Vagina (tissue), 2 donors: ENCODE measurements at regions not wholly inside any gene's neighbourhood (a gene's known extent, or its start where the extent isn't known, plus 50 kb on each side); places are given as distances from the start of the nearest gene placed in this dataset.

Experiments used
- DNase-seq, 2 donors: peaks; one replicate each; pipeline ENCODE4 v3.0.0-alpha.2; 2017; ENCODE audit errors: extremely low spot score in 2 of 2
- H3K27ac ChIP-seq: fragments of 200-600 bp; sonication (generic); one replicate; pipeline ENCODE4 v1.5.1; 2019
- H3K27me3 ChIP-seq: fragments of 200-600 bp; sonication (generic); one replicate; pipeline ENCODE4 v1.5.1; 2019
- H3K36me3 ChIP-seq, 2 donors: fragments of 200-600 bp; sonication (generic); one replicate each; pipeline ENCODE4 v1.5.1; 2017 to 2019
- H3K4me1 ChIP-seq: fragments of 200-600 bp; sonication (generic); one replicate; pipeline ENCODE4 v1.5.1; 2019
- H3K4me3 ChIP-seq, 2 donors: fragments of 200-600 bp; sonication (generic); 1 replicate in 1 of 2; 2 replicates in 1 of 2; pipeline ENCODE4 v1.5.1; 2016 to 2019
- H3K9me3 ChIP-seq: fragments of 200-600 bp; sonication (generic); one replicate; pipeline ENCODE4 v1.5.1; 2019
- POLR2A ChIP-seq, 2 donors: fragments of 450-650 bp; IDR thresholded peaks; one replicate each; pipeline ENCODE4 v1.6.1; 2017; ENCODE audit warnings: antibody characterized with exemption in 2 of 2, mild to moderate bottlenecking in 2 of 2, moderate library complexity in 2 of 2
- POLR2AphosphoS5 ChIP-seq, 2 donors: sonication (generic); formaldehyde crosslinking; IDR thresholded peaks; one replicate each; pipeline ENCODE4 v1.9.0; 2017; ENCODE audit warnings: antibody characterized with exemption in 2 of 2, mild to moderate bottlenecking in 2 of 2, low read depth in 1 of 2; ENCODE audit not compliant: insufficient read depth in 1 of 2
- intact Hi-C: fragments of 100-400 bp; cut with DNase I; formaldehyde crosslinking; loops from one replicate; pipeline ENCODE4 v1.15.1; 2023
- TF ChIP-seq, protein P1 (sequence below), 3 experiments: fragments of 450-650 bp in 2 of 3; fragments of 200-600 bp in 1 of 3; sonication (generic) in 1 of 3; IDR thresholded peaks; one replicate each; pipeline ENCODE4 v1.5.1; 2017 to 2019; ENCODE audit warnings: antibody characterized with exemption in 3 of 3, mild to moderate bottlenecking in 2 of 3, moderate library complexity in 2 of 3

DNA sequence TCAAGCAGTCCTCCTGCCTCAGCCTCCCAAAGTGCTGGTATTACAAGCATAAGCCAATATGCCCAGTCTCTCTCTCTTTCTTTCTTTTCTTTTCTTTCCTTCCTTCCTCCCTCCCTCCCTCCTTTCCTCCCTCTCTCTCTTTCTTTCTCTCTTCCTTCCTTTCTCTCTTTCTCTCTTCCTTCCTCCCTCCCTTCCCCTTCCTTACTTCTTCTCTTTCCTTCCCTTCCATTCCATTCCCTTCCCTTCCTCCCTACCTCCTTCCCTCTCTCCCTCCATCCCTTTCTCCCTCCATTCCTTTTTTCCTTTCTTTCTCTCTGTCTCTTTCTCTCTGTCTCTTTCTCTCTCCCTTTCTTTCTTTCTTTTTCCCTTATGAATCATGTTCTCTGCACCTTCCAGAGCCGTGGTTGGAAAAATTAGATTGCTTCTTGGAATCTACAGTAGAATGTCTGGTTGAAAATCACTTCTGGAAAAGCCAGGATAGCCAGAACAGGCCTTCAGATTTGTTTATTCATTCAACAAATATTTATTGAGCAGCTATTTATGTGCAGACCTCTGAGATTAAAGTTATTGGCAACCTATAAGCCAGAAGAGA lies 68.4 kb upstream of the ARHGAP5 start:
- DNase-seq = no peak
- Histone ChIP-seq H3K36me3 (no peaks in the 10 kb centered on the region), H3K9me3 (no peaks in the 10 kb centered on the region), H3K4me3 (no peak overlapping the region), H3K4me1 (no peaks in the 10 kb centered on the region), H3K27me3 (no peaks in the 10 kb centered on the region), H3K27ac (no peak overlapping the region)
- intact Hi-C loops = no loop called here
- no peak for TF ChIP-seq POLR2AphosphoS5 (IDR thresholded peaks at IDR 0.05; ENCODE audit: insufficient read depth in 1 of 2, low read depth in 1 of 2)
- no peak for TF ChIP-seq POLR2A (IDR thresholded peaks at IDR 0.05)
- TF ChIP-seq, protein P1, sequence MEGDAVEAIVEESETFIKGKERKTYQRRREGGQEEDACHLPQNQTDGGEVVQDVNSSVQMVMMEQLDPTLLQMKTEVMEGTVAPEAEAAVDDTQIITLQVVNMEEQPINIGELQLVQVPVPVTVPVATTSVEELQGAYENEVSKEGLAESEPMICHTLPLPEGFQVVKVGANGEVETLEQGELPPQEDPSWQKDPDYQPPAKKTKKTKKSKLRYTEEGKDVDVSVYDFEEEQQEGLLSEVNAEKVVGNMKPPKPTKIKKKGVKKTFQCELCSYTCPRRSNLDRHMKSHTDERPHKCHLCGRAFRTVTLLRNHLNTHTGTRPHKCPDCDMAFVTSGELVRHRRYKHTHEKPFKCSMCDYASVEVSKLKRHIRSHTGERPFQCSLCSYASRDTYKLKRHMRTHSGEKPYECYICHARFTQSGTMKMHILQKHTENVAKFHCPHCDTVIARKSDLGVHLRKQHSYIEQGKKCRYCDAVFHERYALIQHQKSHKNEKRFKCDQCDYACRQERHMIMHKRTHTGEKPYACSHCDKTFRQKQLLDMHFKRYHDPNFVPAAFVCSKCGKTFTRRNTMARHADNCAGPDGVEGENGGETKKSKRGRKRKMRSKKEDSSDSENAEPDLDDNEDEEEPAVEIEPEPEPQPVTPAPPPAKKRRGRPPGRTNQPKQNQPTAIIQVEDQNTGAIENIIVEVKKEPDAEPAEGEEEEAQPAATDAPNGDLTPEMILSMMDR (IDR thresholded peaks at IDR 0.05) = no peak

DNA sequence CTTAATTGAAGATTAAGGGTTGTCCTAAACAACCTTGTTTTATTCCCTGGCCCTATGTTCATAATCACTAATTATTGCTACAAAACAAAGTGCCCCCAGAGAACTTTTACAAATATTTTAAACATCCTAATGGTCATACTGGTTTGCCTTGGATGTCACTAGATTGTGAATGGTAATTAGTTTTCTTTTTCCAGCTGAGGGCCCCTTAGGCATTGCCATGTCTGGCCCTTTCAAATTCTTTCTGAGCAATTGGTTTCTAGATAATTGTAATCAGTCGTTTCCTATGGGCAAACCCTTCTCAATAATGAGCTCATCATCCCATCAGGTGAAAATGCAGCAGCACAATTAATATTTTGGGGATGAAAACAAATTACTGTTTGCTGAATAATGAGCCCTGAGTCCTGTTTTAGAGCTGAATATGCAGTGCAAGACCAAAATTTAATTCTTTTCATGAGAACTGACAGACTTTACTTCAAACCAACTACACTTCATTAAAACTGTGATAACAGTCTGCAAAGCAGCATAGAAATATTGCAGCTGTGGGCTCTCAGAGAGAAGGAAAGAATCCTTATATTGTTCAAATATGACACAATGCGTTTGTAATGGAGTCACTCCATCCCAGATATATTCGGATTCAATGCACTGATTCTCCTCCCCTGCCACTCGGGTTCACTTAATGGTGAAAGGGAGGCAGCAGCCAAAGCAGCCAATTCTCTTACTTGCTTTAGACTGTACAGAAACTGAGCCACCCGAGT lies 67.7 kb upstream of the ARHGAP5 start:
- no peaks in the 10 kb centered on the region for H3K27me3 ChIP-seq
- H3K27ac ChIP-seq = no peak overlapping the region
- intact Hi-C loops = no loop called here
- H3K4me3 ChIP-seq = no peak overlapping the region
- H3K36me3 ChIP-seq = no peaks in the 10 kb centered on the region
- no peaks in the 10 kb centered on the region for H3K4me1 ChIP-seq
- DNase-seq = no peak
- TF ChIP-seq POLR2A (IDR thresholded peaks at IDR 0.05) = no peak
- TF ChIP-seq POLR2AphosphoS5 (IDR thresholded peaks at IDR 0.05; ENCODE audit: insufficient read depth in 1 of 2, low read depth in 1 of 2) = no peak
- TF ChIP-seq, protein P1 (IDR thresholded peaks at IDR 0.05) = no peak
- H3K9me3 ChIP-seq = no peaks in the 10 kb centered on the region

DNA sequence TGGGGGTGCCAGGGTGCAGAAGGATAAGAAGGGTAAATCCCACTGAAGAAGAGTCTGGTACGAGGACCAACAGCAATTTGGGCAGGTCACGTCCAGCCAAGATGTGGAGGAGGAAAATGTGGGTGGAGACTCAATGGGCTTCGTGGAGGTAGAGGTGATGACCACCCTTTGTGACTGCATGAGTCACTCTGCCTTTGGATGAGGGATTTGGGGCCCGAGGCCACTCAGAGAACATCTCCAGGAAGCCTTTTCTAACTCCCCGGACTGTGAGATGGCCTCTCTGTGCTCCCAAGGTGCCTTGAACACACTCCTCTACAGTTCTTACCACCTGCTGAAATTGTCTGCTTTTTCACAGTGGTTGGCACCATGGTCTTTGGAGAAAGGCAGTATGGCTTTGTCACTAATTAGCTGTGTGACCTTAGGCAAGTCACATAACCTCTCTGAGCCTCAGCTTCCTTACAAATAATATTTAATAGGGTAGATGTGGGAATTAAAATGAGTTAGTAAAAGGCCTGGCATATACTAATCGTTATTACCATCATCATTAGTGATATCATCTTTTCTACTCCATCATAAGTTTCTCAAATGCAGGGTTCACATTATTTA lies 67.0 kb upstream of the ARHGAP5 start:
- DNase-seq = no peak
- intact Hi-C loops = no loop called here
- H3K4me3 ChIP-seq = no peak overlapping the region
- H3K9me3 ChIP-seq = no peaks in the 10 kb centered on the region
- H3K36me3 ChIP-seq = no peaks in the 10 kb centered on the region
- no peaks in the 10 kb centered on the region for H3K4me1 ChIP-seq
- no peak overlapping the region for H3K27ac ChIP-seq
- no peaks in the 10 kb centered on the region for H3K27me3 ChIP-seq
- TF ChIP-seq POLR2A (IDR thresholded peaks at IDR 0.05) (no peak), POLR2AphosphoS5 (IDR thresholded peaks at IDR 0.05; ENCODE audit: insufficient read depth in 1 of 2, low read depth in 1 of 2) (no peak)
- TF ChIP-seq, protein P1 (IDR thresholded peaks at IDR 0.05) = no peak

DNA sequence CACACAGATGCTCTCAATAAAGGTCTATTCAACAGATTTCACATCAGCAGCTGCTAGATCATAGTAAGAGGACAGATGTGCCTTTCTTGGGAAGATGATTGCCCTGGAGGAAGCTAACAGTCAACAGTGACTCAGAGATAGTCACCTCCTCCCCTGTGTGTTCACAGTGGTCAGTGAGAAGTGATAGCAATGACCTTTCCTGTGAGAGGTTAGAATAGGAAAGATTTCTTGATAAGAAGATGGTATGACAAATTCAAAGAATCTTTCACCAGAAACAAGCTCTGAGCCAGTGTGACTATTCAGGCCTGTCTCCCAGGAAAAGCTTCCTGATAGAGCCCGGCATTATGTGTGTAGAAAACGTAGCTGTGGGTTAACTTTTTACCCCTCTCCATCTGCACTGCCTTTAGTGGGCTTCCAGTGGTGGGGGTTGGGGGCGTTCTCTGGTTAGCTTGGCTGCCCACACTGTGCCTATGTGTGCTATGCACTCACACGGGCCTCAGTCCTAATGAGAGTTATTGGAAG lies 66.4 kb upstream of the ARHGAP5 start:
- Histone ChIP-seq H3K4me1 (no peaks in the 10 kb centered on the region), H3K27ac (no peak overlapping the region), H3K4me3 (no peak overlapping the region), H3K9me3 (no peaks in the 10 kb centered on the region), H3K36me3 (no peaks in the 10 kb centered on the region), H3K27me3 (no peaks in the 10 kb centered on the region)
- TF ChIP-seq POLR2A (IDR thresholded peaks at IDR 0.05) (no peak), POLR2AphosphoS5 (IDR thresholded peaks at IDR 0.05; ENCODE audit: insufficient read depth in 1 of 2, low read depth in 1 of 2) (no peak)
- TF ChIP-seq, protein P1 (IDR thresholded peaks at IDR 0.05) = no peak
- intact Hi-C loops = no loop called here
- DNase-seq = no peak
